Naive thymus-derived CD4-positive, alpha-beta T cell (primary cell): ENCODE measurements at regions not wholly inside any gene's neighbourhood (a gene's known extent, or its start where the extent isn't known, plus 50 kb on each side); places are given as distances from the start of the nearest gene placed in this dataset.

Experiments
- ATAC-seq: fragments of 150-1000 bp; cut with Tn5 transposase; 2 replicates; pipeline ENCODE4 v1.10.0; 2021; ENCODE audit warnings: mild to moderate bottlenecking, moderate library complexity
- CTCF ChIA-PET: fragments of 350-600 bp; sonication (Branson Sonifier 250); formaldehyde crosslinking; loops from one replicate; lab custom pipeline; 2021; ENCODE audit warnings: antibody characterized with exemption; lab: Charles Lee
- POLR2A ChIA-PET: fragments of 350-600 bp; sonication (Branson Sonifier 250); formaldehyde crosslinking; loops from one replicate; lab custom pipeline; 2021; ENCODE audit warnings: antibody characterized with exemption, inconsistent platforms; lab: Charles Lee
- DNase-seq, 9 donors: peaks; one replicate each; pipeline versions ENCODE4 v3.0.0 to v3.0.0-alpha.2; 2020 to 2022; ENCODE audit warnings: mixed read lengths in 1 of 9
- H3K27ac ChIP-seq: one replicate; pipeline ENCODE4 v1.7.0; 2013; ENCODE audit warnings: mild to moderate bottlenecking, low read depth, low read length, moderate library complexity
- H3K27me3 ChIP-seq, 2 donors: one replicate each; pipeline ENCODE4 v1.7.0; 2013; ENCODE audit warnings: low read length in 2 of 2, mild to moderate bottlenecking in 2 of 2, moderate library complexity in 2 of 2; ENCODE audit not compliant: control insufficient read depth in 2 of 2, insufficient read depth in 2 of 2
- H3K36me3 ChIP-seq, 3 experiments: 1 replicate in 2 of 3; 2 replicates in 1 of 3; pipeline ENCODE4 v1.7.0; 2013; ENCODE audit warnings: low read length in 3 of 3, mild to moderate bottlenecking in 3 of 3, moderate library complexity in 1 of 3; ENCODE audit not compliant: insufficient read depth in 3 of 3, control insufficient read depth in 2 of 3
- H3K4me1 ChIP-seq, 2 donors: one replicate each; pipeline ENCODE4 v1.7.0; 2013; ENCODE audit warnings: low read length in 2 of 2, mild to moderate bottlenecking in 2 of 2, moderate library complexity in 1 of 2; ENCODE audit not compliant: control insufficient read depth in 2 of 2, insufficient read depth in 2 of 2
- H3K4me3 ChIP-seq: 2 replicates; pipeline ENCODE4 v1.7.0; 2013; ENCODE audit warnings: mild to moderate bottlenecking, low read length
- H3K9me3 ChIP-seq, 3 experiments: 1 replicate in 2 of 3; 2 replicates in 1 of 3; pipeline ENCODE4 v1.7.0; 2013; ENCODE audit warnings: low read length in 3 of 3; ENCODE audit not compliant: control insufficient read depth in 2 of 3
- H3K27ac Mint-ChIP-seq, 9 donors: one replicate each; pipeline ENCODE4 v1.8.0; 2020 to 2022; ENCODE audit warnings: mixed read lengths in 9 of 9, mild to moderate bottlenecking in 8 of 9, moderate library complexity in 5 of 9, inconsistent platforms in 2 of 9
- H3K27me3 Mint-ChIP-seq, 5 donors: one replicate each; pipeline ENCODE4 v1.8.0; 2021 to 2022; ENCODE audit warnings: mixed read lengths in 5 of 5, mild to moderate bottlenecking in 1 of 5
- H3K36me3 Mint-ChIP-seq, 5 donors: one replicate each; pipeline ENCODE4 v1.8.0; 2020 to 2022; ENCODE audit warnings: mixed read lengths in 5 of 5, mild to moderate bottlenecking in 3 of 5, inconsistent platforms in 1 of 5
- H3K4me1 Mint-ChIP-seq, 7 donors: one replicate each; pipeline ENCODE4 v1.8.0; 2020 to 2022; ENCODE audit warnings: mixed read lengths in 7 of 7, mild to moderate bottlenecking in 3 of 7, inconsistent platforms in 1 of 7
- H3K4me3 Mint-ChIP-seq, 10 donors: one replicate each; pipeline ENCODE4 v1.8.0; 2020 to 2022; ENCODE audit warnings: mild to moderate bottlenecking in 10 of 10, mixed read lengths in 10 of 10, moderate library complexity in 6 of 10, inconsistent platforms in 2 of 10
- H3K9me3 Mint-ChIP-seq, 11 donors: one replicate each; pipeline ENCODE4 v1.8.0; 2020 to 2022; ENCODE audit warnings: mixed read lengths in 11 of 11, mild to moderate bottlenecking in 4 of 11, inconsistent platforms in 1 of 11, moderate library complexity in 1 of 11
- intact Hi-C, 2 donors: fragments of 100-400 bp; cut with micrococcal nuclease; formaldehyde crosslinking; loops; one replicate each; pipeline ENCODE4 v1.15.1; 2023

DNA sequence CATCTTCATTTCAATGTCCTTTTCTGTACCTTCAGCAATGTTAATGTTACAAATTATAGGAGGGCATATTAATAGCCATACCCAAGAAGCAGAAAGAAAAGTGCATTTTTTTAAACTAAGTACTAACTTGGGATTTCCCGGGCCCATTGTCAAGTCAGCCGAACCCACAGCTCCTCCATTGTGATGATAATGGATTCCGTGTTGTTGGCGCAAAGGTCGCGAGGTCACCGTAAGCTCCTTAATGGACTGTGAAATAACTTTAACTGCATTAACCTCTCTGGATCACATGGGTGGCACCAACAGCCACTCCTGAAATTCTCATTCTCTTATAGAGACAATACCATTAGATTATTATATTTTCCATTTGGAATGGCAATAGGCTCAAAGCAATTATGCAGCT, 250.6 kb upstream of the RRP15 start:
- intact Hi-C loops = no loop called here
- Mint-ChIP-seq H3K27ac (no peak overlapping the region), H3K4me1 (no peaks in the 10 kb centered on the region)

GRCh38 chr1:218048828-218049420, 236.2 kb upstream of the RRP15 start:
- Histone ChIP-seq H3K36me3 (no peaks in the 10 kb centered on the region), H3K27me3 (no peaks in the 10 kb centered on the region), H3K27ac (no peak overlapping the region), H3K4me3 (no peak overlapping the region), H3K9me3 (no peaks in the 10 kb centered on the region), H3K4me1 (no peaks in the 10 kb centered on the region)
- CTCF ChIA-PET = no interaction called here
- no peak overlapping the region for H3K4me3 Mint-ChIP-seq
- no peak for ATAC-seq
- intact Hi-C loops = no loop called here
- H3K36me3 Mint-ChIP-seq = no peaks in the 10 kb centered on the region
- peaks cover 0 to 3% (median 0%) of the 10 kb centered on the region in 11 donors for H3K9me3 Mint-ChIP-seq
- no peak overlapping the region for H3K27ac Mint-ChIP-seq
- no peaks in the 10 kb centered on the region for H3K4me1 Mint-ChIP-seq
- no peaks in the 10 kb centered on the region for H3K27me3 Mint-ChIP-seq
- DNase-seq = no peak
- POLR2A ChIA-PET = no interaction called here

More for the DNA sequence above, 250.6 kb upstream of the RRP15 start:
- ChIA-PET CTCF (no interaction called here), POLR2A (no interaction called here)
- Histone ChIP-seq H3K4me1 (no peaks in the 10 kb centered on the region), H3K27me3 (no peaks in the 10 kb centered on the region), H3K36me3 (no peaks in the 10 kb centered on the region), H3K9me3 (no peaks in the 10 kb centered on the region), H3K4me3 (no peak overlapping the region), H3K27ac (no peak overlapping the region)
- Mint-ChIP-seq H3K4me3 (no peak overlapping the region), H3K9me3 (peaks cover 0 to 5% (median 2%) of the 10 kb centered on the region in 11 donors), H3K27me3 (no peaks in the 10 kb centered on the region), H3K36me3 (no peaks in the 10 kb centered on the region)
- no peak for ATAC-seq
- DNase-seq = no peak

GRCh38 chr1:218049641-218050040, 235.5 kb upstream of the RRP15 start:
- Histone ChIP-seq H3K4me3 (no peak overlapping the region), H3K9me3 (no peaks in the 10 kb centered on the region), H3K27ac (no peak overlapping the region), H3K4me1 (no peaks in the 10 kb centered on the region), H3K27me3 (no peaks in the 10 kb centered on the region), H3K36me3 (no peaks in the 10 kb centered on the region)
- no peaks in the 10 kb centered on the region for H3K4me1 Mint-ChIP-seq
- no peak overlapping the region for H3K4me3 Mint-ChIP-seq
- H3K27ac Mint-ChIP-seq = no peak overlapping the region
- H3K36me3 Mint-ChIP-seq = no peaks in the 10 kb centered on the region
- DNase-seq (no peak), ATAC-seq (no peak)
- ChIA-PET CTCF (no interaction called here), POLR2A (no interaction called here)
- H3K9me3 Mint-ChIP-seq = peaks cover 0 to 3% (median 0%) of the 10 kb centered on the region in 11 donors
- no peaks in the 10 kb centered on the region for H3K27me3 Mint-ChIP-seq
- intact Hi-C loops = no loop called here

DNA sequence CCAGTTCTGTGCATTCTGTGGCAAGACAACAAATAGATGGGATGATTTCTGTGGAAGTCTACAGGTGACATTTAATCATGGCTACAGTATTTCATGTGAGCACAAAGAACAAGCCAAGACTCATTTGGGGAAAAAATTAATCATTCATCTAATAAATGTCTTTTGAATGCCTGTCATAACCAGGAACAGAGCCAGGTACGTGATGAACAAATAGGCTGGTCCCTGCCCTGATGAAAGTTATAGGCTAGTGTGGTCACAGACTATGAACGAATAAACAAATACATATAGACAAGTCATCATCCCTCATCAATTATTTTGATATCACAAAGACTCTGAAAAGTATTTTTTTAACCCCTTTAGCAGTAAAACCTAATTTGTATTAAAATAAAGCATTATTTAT, 226.4 kb upstream of the RRP15 start:
- CTCF ChIA-PET = no interaction called here
- ATAC-seq = no peak
- Mint-ChIP-seq H3K36me3 (no peaks in the 10 kb centered on the region), H3K27me3 (no peaks in the 10 kb centered on the region), H3K4me3 (no peak overlapping the region), H3K4me1 (no peaks in the 10 kb centered on the region), H3K27ac (no peak overlapping the region), H3K9me3 (peaks cover 0 to 6% (median 0%) of the 10 kb centered on the region in 11 donors)
- H3K27ac ChIP-seq = no peak overlapping the region
- no peak overlapping the region for H3K4me3 ChIP-seq
- no peak for DNase-seq
- intact Hi-C loops = no loop called here
- POLR2A ChIA-PET = no interaction called here
- H3K4me1 ChIP-seq = no peaks in the 10 kb centered on the region
- no peaks in the 10 kb centered on the region for H3K27me3 ChIP-seq
- H3K36me3 ChIP-seq = no peaks in the 10 kb centered on the region
- no peaks in the 10 kb centered on the region for H3K9me3 ChIP-seq

DNA sequence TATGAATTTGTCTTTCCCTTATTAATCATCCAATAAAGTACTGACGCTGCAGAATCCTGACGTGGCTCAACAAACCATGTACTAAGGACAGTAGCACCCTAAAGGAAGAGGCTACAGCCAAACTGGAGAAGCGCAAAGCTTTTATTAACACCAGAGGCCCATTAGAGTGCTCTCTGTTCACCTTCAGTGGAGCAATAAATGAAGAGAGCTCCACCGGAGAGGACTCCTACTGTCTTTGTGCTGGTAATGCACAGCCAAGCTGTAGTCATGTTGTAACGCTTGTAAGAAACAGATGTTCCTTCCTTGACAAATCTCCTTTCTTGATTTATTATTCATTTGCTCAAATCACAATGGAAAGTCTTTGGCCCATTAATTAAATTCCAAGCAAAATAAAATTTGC, 220.7 kb upstream of the RRP15 start:
- H3K4me3 Mint-ChIP-seq = no peak overlapping the region
- CTCF ChIA-PET = no interaction called here
- no peaks in the 10 kb centered on the region for H3K4me1 Mint-ChIP-seq
- no peaks in the 10 kb centered on the region for H3K27me3 Mint-ChIP-seq
- no peaks in the 10 kb centered on the region for H3K36me3 ChIP-seq
- H3K4me1 ChIP-seq = no peaks in the 10 kb centered on the region
- peaks cover 0 to 13% (median 2%) of the 10 kb centered on the region in 11 donors for H3K9me3 Mint-ChIP-seq
- ATAC-seq (no peak), DNase-seq (no peak)
- H3K27ac ChIP-seq = no peak overlapping the region
- H3K4me3 ChIP-seq = no peak overlapping the region
- H3K27ac Mint-ChIP-seq = no peak overlapping the region
- intact Hi-C loops = no loop called here
- no peaks in the 10 kb centered on the region for H3K36me3 Mint-ChIP-seq
- H3K27me3 ChIP-seq = no peaks in the 10 kb centered on the region
- H3K9me3 ChIP-seq = no peaks in the 10 kb centered on the region
- POLR2A ChIA-PET = no interaction called here

DNA sequence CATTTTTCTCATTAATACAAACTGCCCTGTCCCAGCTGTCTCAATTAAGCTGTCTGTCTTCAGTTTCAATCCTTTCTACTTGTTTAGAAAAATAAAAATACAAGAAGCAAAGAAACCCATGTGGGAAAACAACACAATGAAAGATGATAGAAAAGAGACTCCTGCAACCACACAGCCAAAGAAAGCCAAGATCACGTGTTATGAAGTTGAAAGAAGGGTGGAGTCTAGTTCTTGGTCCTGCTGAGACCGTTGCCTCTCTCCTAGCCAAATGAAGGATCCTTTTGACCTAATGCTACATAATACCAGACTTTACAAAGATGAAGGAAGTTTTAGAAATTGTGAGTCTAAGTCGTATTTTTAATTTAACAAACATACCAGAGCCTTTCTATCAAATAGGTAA, 218.8 kb upstream of the RRP15 start:
- ChIA-PET CTCF (no interaction called here), POLR2A (no interaction called here)
- H3K36me3 ChIP-seq = no peaks in the 10 kb centered on the region
- no peaks in the 10 kb centered on the region for H3K4me1 ChIP-seq
- no peaks in the 10 kb centered on the region for H3K9me3 ChIP-seq
- ATAC-seq (no peak), DNase-seq (no peak)
- Mint-ChIP-seq H3K4me1 (no peaks in the 10 kb centered on the region), H3K9me3 (peaks cover 0 to 17% (median 2%) of the 10 kb centered on the region in 11 donors), H3K27ac (no peak overlapping the region), H3K36me3 (no peaks in the 10 kb centered on the region), H3K4me3 (no peak overlapping the region), H3K27me3 (no peaks in the 10 kb centered on the region)
- no peak overlapping the region for H3K4me3 ChIP-seq
- no peak overlapping the region for H3K27ac ChIP-seq
- intact Hi-C loops = no loop called here
- no peaks in the 10 kb centered on the region for H3K27me3 ChIP-seq

- Mint-ChIP-seq H3K4me3 (no peak overlapping the region), H3K27ac (no peak overlapping the region), H3K27me3 (no peaks in the 10 kb centered on the region), H3K4me1 (no peaks in the 10 kb centered on the region), H3K36me3 (no peaks in the 10 kb centered on the region), H3K9me3 (peaks cover 0 to 17% (median 2%) of the 10 kb centered on the region in 11 donors)
- DNase-seq = no peak
- ChIA-PET POLR2A (no interaction called here), CTCF (no interaction called here)
- Histone ChIP-seq H3K36me3 (no peaks in the 10 kb centered on the region), H3K27ac (no peak overlapping the region), H3K4me1 (no peaks in the 10 kb centered on the region), H3K9me3 (no peaks in the 10 kb centered on the region), H3K4me3 (no peak overlapping the region), H3K27me3 (no peaks in the 10 kb centered on the region)
- intact Hi-C loops = no loop called here
- ATAC-seq = no peak
Observed at GRCh38 chr1:218068241-218068640, 216.9 kb upstream of the RRP15 start.
